ENCODE measurements at regions not wholly inside any gene's neighbourhood (a gene's known extent, or its start where the extent isn't known, plus 50 kb on each side); places are given as distances from the start of the nearest gene placed in this dataset.

DNA sequence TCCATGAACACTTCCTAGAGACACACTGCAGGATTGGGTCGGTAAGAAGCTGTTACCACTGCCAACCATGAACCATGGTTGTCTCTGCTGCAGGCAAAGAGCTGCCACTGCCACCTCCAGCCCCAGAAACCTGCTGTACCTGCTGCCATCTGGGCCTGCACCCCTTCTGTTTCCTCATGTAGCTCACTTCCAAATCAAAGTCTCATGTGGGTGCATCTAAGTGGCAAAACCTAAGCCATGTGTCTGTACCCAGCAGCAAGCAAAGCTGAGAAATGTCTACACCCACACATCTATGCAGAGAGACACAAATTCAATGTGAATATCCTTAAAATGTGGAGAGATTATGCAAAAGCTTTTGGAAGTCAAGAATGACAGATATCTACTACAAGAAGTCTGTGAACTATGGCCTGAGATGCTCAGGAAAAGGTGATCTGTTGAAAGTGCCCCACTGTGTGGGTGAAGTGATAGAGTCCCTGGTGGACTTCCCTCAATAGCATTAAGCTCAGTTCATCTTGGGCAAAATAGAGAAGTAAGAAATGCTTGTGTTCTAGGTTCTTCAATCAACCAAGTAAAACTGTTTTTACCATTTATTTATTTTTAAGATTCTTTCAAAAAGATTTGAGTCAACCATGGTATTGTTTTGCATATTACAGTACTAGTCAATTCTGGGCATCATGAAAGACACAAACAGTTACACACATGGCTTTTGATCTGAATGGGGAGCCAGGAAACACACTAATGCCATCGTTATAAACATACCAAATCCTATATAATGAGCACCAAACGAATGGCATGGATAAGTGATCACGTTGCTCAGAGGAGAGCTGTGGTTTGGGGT lies 64.4 kb downstream of the FOS start:
- Histone ChIP-seq H3K27ac (peak overlapping the region in 1 of 2 donors; percentile 81), H3K4me3 (no peak overlapping the region)
- TF ChIP-seq, protein P1, sequence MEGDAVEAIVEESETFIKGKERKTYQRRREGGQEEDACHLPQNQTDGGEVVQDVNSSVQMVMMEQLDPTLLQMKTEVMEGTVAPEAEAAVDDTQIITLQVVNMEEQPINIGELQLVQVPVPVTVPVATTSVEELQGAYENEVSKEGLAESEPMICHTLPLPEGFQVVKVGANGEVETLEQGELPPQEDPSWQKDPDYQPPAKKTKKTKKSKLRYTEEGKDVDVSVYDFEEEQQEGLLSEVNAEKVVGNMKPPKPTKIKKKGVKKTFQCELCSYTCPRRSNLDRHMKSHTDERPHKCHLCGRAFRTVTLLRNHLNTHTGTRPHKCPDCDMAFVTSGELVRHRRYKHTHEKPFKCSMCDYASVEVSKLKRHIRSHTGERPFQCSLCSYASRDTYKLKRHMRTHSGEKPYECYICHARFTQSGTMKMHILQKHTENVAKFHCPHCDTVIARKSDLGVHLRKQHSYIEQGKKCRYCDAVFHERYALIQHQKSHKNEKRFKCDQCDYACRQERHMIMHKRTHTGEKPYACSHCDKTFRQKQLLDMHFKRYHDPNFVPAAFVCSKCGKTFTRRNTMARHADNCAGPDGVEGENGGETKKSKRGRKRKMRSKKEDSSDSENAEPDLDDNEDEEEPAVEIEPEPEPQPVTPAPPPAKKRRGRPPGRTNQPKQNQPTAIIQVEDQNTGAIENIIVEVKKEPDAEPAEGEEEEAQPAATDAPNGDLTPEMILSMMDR (IDR thresholded peaks at IDR 0.05): no peak
- DNase-seq (ENCODE audit: low spot score): no peak

DNA sequence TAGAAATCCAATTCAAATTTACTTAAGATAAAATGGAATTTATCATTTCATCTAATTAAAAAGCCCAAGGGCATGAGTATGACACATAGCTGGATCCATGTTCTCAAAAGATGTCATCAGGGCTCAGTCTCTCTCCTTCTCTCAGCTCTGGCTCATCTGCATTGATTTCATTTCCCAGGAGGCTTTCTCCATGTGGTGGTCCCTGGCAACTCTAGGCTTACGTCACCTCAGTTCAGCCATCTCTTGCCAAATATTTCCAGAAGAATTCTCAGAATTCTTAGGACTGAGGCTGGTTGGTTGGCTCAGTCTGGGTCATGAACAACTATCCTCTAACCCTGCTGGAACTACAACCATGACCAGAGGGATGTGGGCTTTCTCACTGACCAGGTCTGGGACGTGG lies 65.3 kb downstream of the FOS start:
- H3K27ac ChIP-seq: peak overlapping the region in 1 of 2 donors; percentile 35
- TF ChIP-seq, protein P1 (IDR thresholded peaks at IDR 0.05): no peak
- no peak overlapping the region for H3K4me3 ChIP-seq
- DNase-seq (ENCODE audit: low spot score): no peak

DNA sequence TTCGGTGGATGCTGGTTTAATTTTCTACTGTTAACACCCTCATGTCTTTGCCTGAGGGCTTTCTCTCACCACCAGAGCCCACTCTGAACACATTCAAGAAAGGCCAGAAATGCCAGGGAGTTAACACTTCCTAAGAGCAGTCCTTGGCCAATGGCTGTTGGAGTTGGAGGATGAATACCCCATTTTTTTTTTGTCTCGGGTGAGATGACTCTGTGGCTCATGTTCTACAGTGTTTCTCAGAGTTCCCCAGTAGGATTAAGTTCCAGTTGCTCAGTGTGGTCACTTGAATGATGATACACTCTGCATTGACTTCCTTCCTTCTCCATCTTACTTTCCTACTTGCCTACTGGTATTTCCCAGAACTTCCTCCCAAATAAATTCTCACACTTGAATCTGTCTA lies 65.8 kb downstream of the FOS start:
- H3K4me3 ChIP-seq: no peak overlapping the region
- DNase-seq (ENCODE audit: low spot score): no peak
- H3K27ac ChIP-seq: peak overlapping the region in 1 of 2 donors; percentile 35
- TF ChIP-seq, protein P1 (IDR thresholded peaks at IDR 0.05): no peak

DNA sequence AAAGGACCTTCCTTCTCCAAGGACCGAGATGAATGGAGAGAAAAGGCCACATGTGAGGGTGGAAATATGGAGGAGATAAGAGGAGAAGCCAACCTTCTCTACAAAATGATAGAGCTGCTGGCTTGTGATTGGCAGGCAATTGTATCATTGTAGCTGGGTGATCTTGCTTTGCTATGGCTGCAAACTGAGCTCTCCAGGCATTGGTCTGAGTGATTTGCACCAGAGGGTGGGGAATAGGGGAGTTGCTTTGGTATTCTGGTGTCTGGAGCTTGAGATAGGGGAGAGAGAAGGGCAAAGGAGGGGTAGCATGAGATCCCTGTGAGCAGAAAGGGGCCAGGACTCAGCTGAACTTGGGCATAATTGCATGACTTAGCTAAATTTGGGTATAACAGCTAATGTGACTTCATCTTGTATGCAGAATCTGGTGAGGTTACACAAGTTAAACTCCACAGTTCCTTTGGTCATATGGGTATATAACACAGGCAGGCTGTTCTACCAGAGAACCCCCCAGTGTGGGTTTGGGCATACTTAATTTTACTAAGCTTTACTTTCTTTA lies 72.0 kb downstream of the FOS start:
- TF ChIP-seq, protein P1 (IDR thresholded peaks at IDR 0.05): no peak
- Histone ChIP-seq H3K27ac (no peak overlapping the region), H3K4me3 (no peak overlapping the region)
- no peak for DNase-seq (ENCODE audit: low spot score)

DNA sequence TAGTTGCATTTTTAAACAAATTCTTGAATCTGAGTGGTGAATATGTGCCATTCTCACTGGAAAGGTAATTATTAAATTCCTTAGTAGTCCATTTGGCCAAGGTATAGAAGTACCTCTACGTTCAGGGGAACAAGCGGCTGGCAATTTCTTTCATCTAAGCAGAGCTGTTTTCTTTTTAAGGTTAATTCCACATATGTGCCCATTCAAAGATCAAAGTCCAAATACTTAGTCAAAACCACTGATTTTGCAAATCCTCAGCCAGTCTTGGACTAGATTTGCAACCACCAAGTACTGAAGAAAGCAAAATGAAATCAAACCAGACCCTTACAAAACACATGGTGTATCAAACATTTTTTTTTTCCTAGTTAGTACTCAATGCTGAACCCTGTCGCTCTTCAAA lies 68.7 kb upstream of the JDP2 start:
- DNase-seq (ENCODE audit: low spot score): no peak
- Histone ChIP-seq H3K27ac (no peak overlapping the region), H3K4me3 (no peak overlapping the region)
- TF ChIP-seq, protein P1 (IDR thresholded peaks at IDR 0.05): no peak

DNA sequence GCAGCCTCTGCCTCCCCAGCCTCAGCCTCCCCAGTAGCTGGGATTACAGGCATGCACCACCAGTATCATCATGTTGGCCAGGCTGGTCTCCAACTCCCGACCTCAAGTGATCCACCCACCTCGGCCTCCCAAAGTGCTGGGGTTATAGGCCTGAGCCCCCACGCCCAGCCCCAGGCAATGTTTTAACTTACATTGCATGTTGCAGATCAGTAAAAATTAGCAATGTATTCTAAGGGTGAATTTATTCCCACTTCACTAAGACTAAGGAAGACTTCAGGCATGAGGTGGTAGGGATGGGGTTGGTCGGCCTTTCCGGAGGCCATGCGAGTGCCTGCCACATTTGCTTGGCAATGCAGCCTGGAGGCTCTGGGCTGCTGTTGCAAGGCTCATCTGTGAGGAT lies 66.8 kb upstream of the JDP2 start:
- H3K4me3 ChIP-seq: no peak overlapping the region
- no peak overlapping the region for H3K27ac ChIP-seq
- TF ChIP-seq, protein P1 (IDR thresholded peaks at IDR 0.05): no peak
- no peak for DNase-seq (ENCODE audit: low spot score)

Data from coronary artery (tissue), 2 donors.